Mucosa of stomach (tissue), 1 donor: ENCODE measurements at regions not wholly inside any gene's neighbourhood (a gene's known extent, or its start where the extent isn't known, plus 50 kb on each side); places are given as distances from the start of the nearest gene placed in this dataset.

Source experiments
- H3K27me3 ChIP-seq: one replicate; pipeline ENCODE4 v1.7.0; 2013; ENCODE audit warnings: mild to moderate bottlenecking, low read length; ENCODE audit not compliant: control insufficient read depth, insufficient read depth
- H3K36me3 ChIP-seq: one replicate; pipeline ENCODE4 v1.7.0; 2013; ENCODE audit warnings: low read length; ENCODE audit not compliant: control insufficient read depth, insufficient read depth
- H3K4me1 ChIP-seq: one replicate; pipeline ENCODE4 v1.7.0; 2013; ENCODE audit warnings: mild to moderate bottlenecking, low read length; ENCODE audit not compliant: control insufficient read depth, insufficient read depth
- H3K4me3 ChIP-seq: one replicate; pipeline ENCODE4 v1.7.0; 2013; ENCODE audit warnings: low read length
- H3K9ac ChIP-seq: one replicate; pipeline ENCODE4 v1.7.0; 2013; ENCODE audit warnings: mild to moderate bottlenecking, low read length, moderate library complexity
- H3K9me3 ChIP-seq: one replicate; pipeline ENCODE4 v1.7.0; 2013; ENCODE audit warnings: mild to moderate bottlenecking, low read length, moderate library complexity; ENCODE audit not compliant: control insufficient read depth
- donor health status: Pancreatic carcinoma.

GRCh38 chr15:62495670-62496614 lies 330.9 kb upstream of the C2CD4B start:
- no peaks in the 10 kb centered on the region for H3K36me3 ChIP-seq
- H3K9me3 ChIP-seq = no peaks in the 10 kb centered on the region
- H3K27me3 ChIP-seq = no peaks in the 10 kb centered on the region
- peaks cover 24% of the 10 kb centered on the region for H3K4me1 ChIP-seq
- H3K9ac ChIP-seq = no peak overlapping the region
- no peak overlapping the region for H3K4me3 ChIP-seq

GRCh38 chr15:62497356-62497755 lies 332.3 kb upstream of the C2CD4B start:
- Histone ChIP-seq H3K36me3 (no peaks in the 10 kb centered on the region), H3K9ac (no peak overlapping the region), H3K4me1 (peaks cover 21% of the 10 kb centered on the region), H3K4me3 (no peak overlapping the region), H3K27me3 (no peaks in the 10 kb centered on the region), H3K9me3 (no peaks in the 10 kb centered on the region)

GRCh38 chr15:62498278-62498677 lies 333.2 kb upstream of the C2CD4B start:
- Histone ChIP-seq H3K4me3 (no peak overlapping the region), H3K27me3 (no peaks in the 10 kb centered on the region), H3K9me3 (no peaks in the 10 kb centered on the region), H3K9ac (no peak overlapping the region), H3K4me1 (peaks cover 29% of the 10 kb centered on the region), H3K36me3 (no peaks in the 10 kb centered on the region)

GRCh38 chr15:62498712-62499111 lies 333.6 kb upstream of the C2CD4B start:
- peaks cover 33% of the 10 kb centered on the region for H3K4me1 ChIP-seq
- H3K4me3 ChIP-seq = no peak overlapping the region
- no peaks in the 10 kb centered on the region for H3K9me3 ChIP-seq
- H3K27me3 ChIP-seq = no peaks in the 10 kb centered on the region
- H3K36me3 ChIP-seq = no peaks in the 10 kb centered on the region
- no peak overlapping the region for H3K9ac ChIP-seq

GRCh38 chr15:62500325-62500724 lies 335.2 kb upstream of the C2CD4B start:
- peaks cover 39% of the 10 kb centered on the region for H3K4me1 ChIP-seq
- no peak overlapping the region for H3K4me3 ChIP-seq
- no peak overlapping the region for H3K9ac ChIP-seq
- no peaks in the 10 kb centered on the region for H3K36me3 ChIP-seq
- H3K9me3 ChIP-seq = no peaks in the 10 kb centered on the region
- no peaks in the 10 kb centered on the region for H3K27me3 ChIP-seq

GRCh38 chr15:62502451-62502850 lies 337.4 kb upstream of the C2CD4B start:
- H3K4me3 ChIP-seq = no peak overlapping the region
- peaks cover 46% of the 10 kb centered on the region for H3K4me1 ChIP-seq
- no peaks in the 10 kb centered on the region for H3K9me3 ChIP-seq
- H3K27me3 ChIP-seq = no peaks in the 10 kb centered on the region
- no peaks in the 10 kb centered on the region for H3K36me3 ChIP-seq
- H3K9ac ChIP-seq = no peak overlapping the region

- Histone ChIP-seq H3K9ac (no peak overlapping the region), H3K27me3 (no peaks in the 10 kb centered on the region), H3K4me1 (peaks cover 49% of the 10 kb centered on the region), H3K4me3 (no peak overlapping the region), H3K9me3 (no peaks in the 10 kb centered on the region), H3K36me3 (no peaks in the 10 kb centered on the region)
Measured at GRCh38 chr15:62503451-62503850, 338.4 kb upstream of the C2CD4B start.

GRCh38 chr15:62505762-62506161 lies 340.7 kb upstream of the C2CD4B start:
- Histone ChIP-seq H3K36me3 (no peaks in the 10 kb centered on the region), H3K4me1 (peaks cover 53% of the 10 kb centered on the region), H3K9me3 (no peaks in the 10 kb centered on the region), H3K9ac (peak overlapping the region; percentile 28), H3K4me3 (no peak overlapping the region), H3K27me3 (no peaks in the 10 kb centered on the region)

- Histone ChIP-seq H3K4me3 (no peak overlapping the region), H3K27me3 (no peaks in the 10 kb centered on the region), H3K9me3 (no peaks in the 10 kb centered on the region), H3K36me3 (no peaks in the 10 kb centered on the region), H3K9ac (peak overlapping the region; percentile 28), H3K4me1 (peaks cover 53% of the 10 kb centered on the region)
Measured at GRCh38 chr15:62506217-62506805, 341.2 kb upstream of the C2CD4B start.

- H3K9me3 ChIP-seq = no peaks in the 10 kb centered on the region
- peaks cover 32% of the 10 kb centered on the region for H3K4me1 ChIP-seq
- no peaks in the 10 kb centered on the region for H3K27me3 ChIP-seq
- no peak overlapping the region for H3K4me3 ChIP-seq
- H3K9ac ChIP-seq = no peak overlapping the region
- H3K36me3 ChIP-seq = no peaks in the 10 kb centered on the region
Measured at GRCh38 chr15:62509395-62509958, 344.4 kb upstream of the C2CD4B start.

GRCh38 chr15:62510791-62511190 lies 345.7 kb upstream of the C2CD4B start:
- no peak overlapping the region for H3K9ac ChIP-seq
- H3K27me3 ChIP-seq = no peaks in the 10 kb centered on the region
- H3K36me3 ChIP-seq = no peaks in the 10 kb centered on the region
- no peak overlapping the region for H3K4me3 ChIP-seq
- no peaks in the 10 kb centered on the region for H3K9me3 ChIP-seq
- H3K4me1 ChIP-seq = peaks cover 22% of the 10 kb centered on the region

GRCh38 chr15:62512904-62513303 lies 347.8 kb upstream of the C2CD4B start:
- Histone ChIP-seq H3K9ac (no peak overlapping the region), H3K27me3 (no peaks in the 10 kb centered on the region), H3K9me3 (no peaks in the 10 kb centered on the region), H3K4me3 (no peak overlapping the region), H3K36me3 (no peaks in the 10 kb centered on the region), H3K4me1 (peaks cover 4% of the 10 kb centered on the region)
